Mesendoderm (in vitro differentiated cells): ENCODE measurements at regions not wholly inside any gene's neighbourhood (a gene's known extent, or its start where the extent isn't known, plus 50 kb on each side); places are given as distances from the start of the nearest gene placed in this dataset.
"Not testable (repeated sequence)": the region's sequence is repeated elsewhere in the genome, so short reads cannot be mapped to it uniquely, and the experiment has no call there.

ENCODE experiments used
- DNase-seq: peaks from one replicate; pipeline ENCODE4 v3.0.0; 2013
- H2AK5ac ChIP-seq: 2 replicates; pipeline ENCODE4 v1.6.1; 2013; ENCODE audit warnings: low read length, inconsistent platforms
- H2BK120ac ChIP-seq: 2 replicates; pipeline ENCODE4 v1.6.1; 2013; ENCODE audit warnings: low read depth, mild to moderate bottlenecking, low read length, moderate library complexity, mixed read lengths
- H2BK15ac ChIP-seq: replicated peaks from 2 replicates; pipeline ENCODE4 v1.6.1; 2013; ENCODE audit warnings: low read depth, mild to moderate bottlenecking, moderate library complexity
- H2BK5ac ChIP-seq: 2 replicates; pipeline ENCODE4 v1.6.1; 2013; ENCODE audit warnings: low read length, inconsistent platforms
- H3K18ac ChIP-seq: 2 replicates; pipeline ENCODE4 v1.6.1; 2013; ENCODE audit warnings: mild to moderate bottlenecking, low read length, mixed read lengths
- H3K23ac ChIP-seq: one replicate; pipeline ENCODE4 v1.6.1; 2013; ENCODE audit warnings: low read length
- H3K27ac ChIP-seq: 2 replicates; pipeline ENCODE4 v1.5.1; 2013; ENCODE audit warnings: low read depth, mild to moderate bottlenecking, inconsistent platforms, low read length, moderate library complexity
- H3K27me3 ChIP-seq: 2 replicates; pipeline ENCODE4 v1.6.1; 2013; ENCODE audit warnings: low read length, control low read depth, mild to moderate bottlenecking, inconsistent platforms; ENCODE audit not compliant: insufficient read depth, poor library complexity
- H3K36me3 ChIP-seq: 2 replicates; pipeline ENCODE4 v1.6.1; 2013; ENCODE audit warnings: low read length, inconsistent platforms; ENCODE audit not compliant: control insufficient read depth, insufficient read depth
- H3K4ac ChIP-seq: one replicate; pipeline ENCODE4 v1.6.1; 2013; ENCODE audit warnings: low read depth, mild to moderate bottlenecking, low read length, moderate library complexity
- H3K4me1 ChIP-seq: 2 replicates; pipeline ENCODE4 v1.6.1; 2013; ENCODE audit warnings: low read depth, low read length, inconsistent platforms; ENCODE audit not compliant: control insufficient read depth
- H3K4me2 ChIP-seq: 2 replicates; pipeline ENCODE4 v1.6.1; 2013; ENCODE audit warnings: low read length
- H3K4me3 ChIP-seq: 2 replicates; pipeline ENCODE4 v1.5.1; 2013; ENCODE audit warnings: mild to moderate bottlenecking, low read length
- H3K56ac ChIP-seq: one replicate; pipeline ENCODE4 v1.6.1; 2013; ENCODE audit warnings: low read length
- H3K79me1 ChIP-seq: 2 replicates; pipeline ENCODE4 v1.6.1; 2013; ENCODE audit warnings: low read length, inconsistent platforms
- H3K79me2 ChIP-seq: 2 replicates; pipeline ENCODE4 v1.6.1; 2013; ENCODE audit warnings: mild to moderate bottlenecking, low read length; ENCODE audit not compliant: control insufficient read depth, insufficient read depth
- H3K9ac ChIP-seq: 2 replicates; pipeline ENCODE4 v1.6.1; 2013; ENCODE audit warnings: low read length, inconsistent platforms
- H4K5ac ChIP-seq: one replicate; pipeline ENCODE4 v1.6.1; 2013; ENCODE audit warnings: low read length
- H4K8ac ChIP-seq: one replicate; pipeline ENCODE4 v1.6.1; 2013; ENCODE audit warnings: low read depth, mild to moderate bottlenecking, control low read depth, low read length, moderate library complexity
- WGBS: extraction: QIAGEN DNeasy Blood & Tissue Kit; methylation state at CpG from one replicate; pipeline ENCODE4 v1.1.7; 2013; ENCODE audit warnings: low lambda C conversion rate, missing lambda C conversion rate; ENCODE audit not compliant: insufficient coverage; ENCODE audit errors: extremely low coverage; 5-methylcytosine and 5-hydroxymethylcytosine counted together

- H4K5ac ChIP-seq, H3K56ac ChIP-seq, H3K18ac ChIP-seq, H3K9ac ChIP-seq, H4K8ac ChIP-seq, H3K79me1 ChIP-seq, H3K79me2 ChIP-seq, H2BK15ac ChIP-seq, H3K4ac ChIP-seq, H3K23ac ChIP-seq, H3K27ac ChIP-seq, H2AK5ac ChIP-seq, H3K4me1 ChIP-seq, DNase-seq, H2BK120ac ChIP-seq, H2BK5ac ChIP-seq, H3K36me3 ChIP-seq, H3K27me3 ChIP-seq, H3K4me3 ChIP-seq, H3K4me2 ChIP-seq: not testable (repeated sequence)
- WGBS = no CpG with 5 or more reads among the region's 15 CpGs
These were observed 444.8 kb downstream of the SPATA31D1 start for GRCh38 chr9:82433290-82433931.

- no peaks in the 10 kb centered on the region for H3K4me1 ChIP-seq
- H3K27ac ChIP-seq = no peak overlapping the region
- H2AK5ac ChIP-seq = no peak overlapping the region
- H2BK5ac ChIP-seq = no peak overlapping the region
- no peak overlapping the region for H3K4ac ChIP-seq
- H3K4me2 ChIP-seq = no peak overlapping the region
- H3K79me1 ChIP-seq = no peaks in the 10 kb centered on the region
- no peak overlapping the region for H3K4me3 ChIP-seq
- no peak overlapping the region for H3K23ac ChIP-seq
- no peaks in the 10 kb centered on the region for H3K79me2 ChIP-seq
- H3K56ac ChIP-seq = no peak overlapping the region
- H3K9ac ChIP-seq = no peak overlapping the region
- no peak overlapping the region for H2BK120ac ChIP-seq
- H3K36me3 ChIP-seq = no peaks in the 10 kb centered on the region
- no peak overlapping the region for H4K8ac ChIP-seq
- no peak overlapping the region for H4K5ac ChIP-seq
- no peak for DNase-seq
- no peaks in the 10 kb centered on the region for H3K27me3 ChIP-seq
- no peak overlapping the region for H3K18ac ChIP-seq
- no CpG with 5 or more reads among the region's 2 CpGs for WGBS
- no peak overlapping the region for H2BK15ac ChIP-seq
These were observed 447.9 kb downstream of the SPATA31D1 start for GRCh38 chr9:82436475-82436874.

GRCh38 chr9:82437183-82437582 is 448.6 kb downstream of the SPATA31D1 start:
- H3K23ac ChIP-seq, H2BK120ac ChIP-seq: not testable (repeated sequence)

GRCh38 chr9:82438581-82438980 is 450.0 kb downstream of the SPATA31D1 start:
- Histone ChIP-seq H2BK15ac (no peak overlapping the region), H3K9ac (no peak overlapping the region), H3K4ac (no peak overlapping the region), H2BK5ac (no peak overlapping the region), H4K5ac (no peak overlapping the region), H3K56ac (no peak overlapping the region), H3K79me2 (no peaks in the 10 kb centered on the region), H3K4me2 (no peak overlapping the region), H3K27me3 (no peaks in the 10 kb centered on the region), H4K8ac (no peak overlapping the region), H3K23ac (no peak overlapping the region), H2AK5ac (no peak overlapping the region), H3K36me3 (no peaks in the 10 kb centered on the region), H3K18ac (no peak overlapping the region), H3K4me1 (no peaks in the 10 kb centered on the region), H3K4me3 (no peak overlapping the region), H2BK120ac (no peak overlapping the region), H3K27ac (no peak overlapping the region), H3K79me1 (no peaks in the 10 kb centered on the region)
- no peak for DNase-seq

More at GRCh38 chr9:82437183-82437582, 448.6 kb downstream of the SPATA31D1 start:
- not testable (repeated sequence) for H3K9ac ChIP-seq, H3K4me3 ChIP-seq, H3K79me1 ChIP-seq, H3K4ac ChIP-seq, DNase-seq, H3K79me2 ChIP-seq, H3K56ac ChIP-seq, H2AK5ac ChIP-seq, H3K4me1 ChIP-seq, H4K5ac ChIP-seq, H2BK15ac ChIP-seq, H3K27ac ChIP-seq, H2BK5ac ChIP-seq, H4K8ac ChIP-seq, H3K36me3 ChIP-seq, H3K4me2 ChIP-seq, H3K18ac ChIP-seq, H3K27me3 ChIP-seq
- no CpG with 5 or more reads among the region's 3 CpGs for whole genome bisulfite sequencing

- Histone ChIP-seq H3K56ac (no peak overlapping the region), H3K36me3 (no peaks in the 10 kb centered on the region), H3K18ac (no peak overlapping the region), H3K23ac (no peak overlapping the region), H3K79me2 (no peaks in the 10 kb centered on the region), H3K4me2 (no peak overlapping the region), H3K9ac (no peak overlapping the region), H4K5ac (no peak overlapping the region), H2BK120ac (no peak overlapping the region), H3K27me3 (no peaks in the 10 kb centered on the region), H3K79me1 (no peaks in the 10 kb centered on the region), H2BK5ac (no peak overlapping the region), H3K4ac (no peak overlapping the region), H3K27ac (no peak overlapping the region), H2AK5ac (no peak overlapping the region), H2BK15ac (no peak overlapping the region), H3K4me3 (no peak overlapping the region), H3K4me1 (no peaks in the 10 kb centered on the region), H4K8ac (no peak overlapping the region)
- no peak for DNase-seq
These were observed 454.7 kb downstream of the SPATA31D1 start for GRCh38 chr9:82443312-82443711.

GRCh38 chr9:82445556-82445955 is 457.0 kb downstream of the SPATA31D1 start:
- H3K36me3 ChIP-seq = no peaks in the 10 kb centered on the region
- H3K79me1 ChIP-seq = no peaks in the 10 kb centered on the region
- H2BK15ac ChIP-seq = no peak overlapping the region
- no peak overlapping the region for H3K23ac ChIP-seq
- no peak overlapping the region for H3K9ac ChIP-seq
- no peak overlapping the region for H3K4ac ChIP-seq
- WGBS = no CpG with 5 or more reads among the region's 5 CpGs
- H2BK5ac ChIP-seq = no peak overlapping the region
- no peak overlapping the region for H2AK5ac ChIP-seq
- no peaks in the 10 kb centered on the region for H3K79me2 ChIP-seq
- no peak for DNase-seq
- H3K18ac ChIP-seq = no peak overlapping the region
- H4K5ac ChIP-seq = no peak overlapping the region
- no peak overlapping the region for H3K27ac ChIP-seq
- H3K4me1 ChIP-seq = no peaks in the 10 kb centered on the region
- no peaks in the 10 kb centered on the region for H3K27me3 ChIP-seq
- no peak overlapping the region for H4K8ac ChIP-seq
- H3K4me2 ChIP-seq = no peak overlapping the region
- no peak overlapping the region for H3K56ac ChIP-seq
- H3K4me3 ChIP-seq = no peak overlapping the region
- H2BK120ac ChIP-seq = no peak overlapping the region
